HG02870 (cell line): ENCODE measurements at regions not wholly inside any gene's neighbourhood (a gene's known extent, or its start where the extent isn't known, plus 50 kb on each side); places are given as distances from the start of the nearest gene placed in this dataset.
"Not testable (repeated sequence)": the region's sequence is repeated elsewhere in the genome, so short reads cannot be mapped to it uniquely, and the experiment has no call there.

Experiments
- ATAC-seq: cut with Tn5 transposase; IDR thresholded peaks from one replicate; pipeline ENCODE4 v1.9.1; 2021; ENCODE audit warnings: mild to moderate bottlenecking, moderate library complexity; ENCODE audit not compliant: unreplicated experiment

GRCh38 chr5:123709422-123709821 is 197.4 kb downstream of the CSNK1G3 start:
- no peak for ATAC-seq

DNA sequence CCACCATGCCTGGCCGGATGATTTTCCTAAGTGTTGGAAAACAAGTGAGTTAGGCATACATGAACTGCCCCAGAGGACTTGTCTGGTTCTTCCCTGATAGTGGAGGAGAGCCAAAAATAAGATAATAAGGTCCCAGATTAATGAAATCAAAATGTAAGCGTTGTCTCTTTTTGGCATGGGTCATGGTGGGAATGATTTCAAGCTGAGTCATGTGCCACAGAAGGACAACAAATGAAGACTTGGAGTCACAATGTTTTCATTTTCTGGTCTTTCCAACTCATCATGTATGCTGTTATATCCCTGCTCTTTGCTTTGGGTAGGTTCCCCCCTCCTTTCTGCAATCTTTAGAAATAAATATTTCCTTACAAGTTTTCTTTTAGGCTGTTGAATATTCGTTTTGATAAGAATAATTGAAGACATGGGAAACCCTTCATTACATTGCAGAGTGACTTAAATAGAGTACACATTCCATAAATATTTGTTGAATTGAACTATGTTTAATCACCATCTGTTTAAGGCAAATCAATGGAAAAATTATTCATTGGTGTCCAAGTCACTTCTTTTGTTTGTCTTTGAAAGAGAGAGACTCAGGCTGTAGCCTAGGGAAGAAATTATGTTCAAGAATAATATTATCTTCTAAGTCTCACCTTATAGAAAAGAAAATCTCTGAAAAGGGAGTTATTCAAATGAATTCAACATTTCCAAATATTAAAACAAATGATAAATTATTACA is 196.3 kb downstream of the CSNK1G3 start:
- ATAC-seq = no peak

- no peak for ATAC-seq
These were observed 194.6 kb downstream of the CSNK1G3 start for GRCh38 chr5:123706531-123706930.

GRCh38 chr5:123705741-123706140 is 193.8 kb downstream of the CSNK1G3 start:
- no peak for ATAC-seq

GRCh38 chr5:123701511-123702200 is 189.7 kb downstream of the CSNK1G3 start:
- ATAC-seq = no peak

DNA sequence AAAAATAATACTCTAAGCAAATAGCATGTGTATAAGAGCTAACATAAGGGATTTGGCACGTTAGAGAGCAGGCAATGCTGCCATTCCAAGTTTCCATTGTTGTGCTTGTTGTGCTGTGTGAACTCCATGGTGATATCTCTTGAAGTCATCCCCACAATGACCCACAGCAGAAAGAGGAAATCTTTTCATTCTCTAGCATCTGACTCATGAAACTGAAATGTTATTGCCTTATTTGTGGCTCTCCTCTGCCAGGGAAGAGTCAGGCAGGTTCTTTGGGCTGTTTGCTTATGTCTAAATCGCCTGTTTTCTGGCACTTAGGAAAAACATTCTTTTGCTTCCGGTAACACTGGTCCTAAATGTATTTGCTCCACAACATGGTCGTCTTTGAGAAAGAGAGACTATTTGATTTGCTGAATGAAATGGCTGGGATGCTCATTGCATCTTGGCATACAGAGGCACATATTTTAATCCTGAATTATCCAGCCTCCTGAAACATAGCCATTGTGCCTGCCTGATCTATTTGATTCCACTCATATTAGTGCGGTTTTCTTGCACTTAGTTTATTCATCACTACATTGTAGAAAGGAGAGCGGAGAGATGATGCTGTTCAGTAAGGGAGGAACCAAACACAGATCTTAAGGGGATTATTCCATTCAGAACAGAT is 188.8 kb downstream of the CSNK1G3 start:
- no peak for ATAC-seq

DNA sequence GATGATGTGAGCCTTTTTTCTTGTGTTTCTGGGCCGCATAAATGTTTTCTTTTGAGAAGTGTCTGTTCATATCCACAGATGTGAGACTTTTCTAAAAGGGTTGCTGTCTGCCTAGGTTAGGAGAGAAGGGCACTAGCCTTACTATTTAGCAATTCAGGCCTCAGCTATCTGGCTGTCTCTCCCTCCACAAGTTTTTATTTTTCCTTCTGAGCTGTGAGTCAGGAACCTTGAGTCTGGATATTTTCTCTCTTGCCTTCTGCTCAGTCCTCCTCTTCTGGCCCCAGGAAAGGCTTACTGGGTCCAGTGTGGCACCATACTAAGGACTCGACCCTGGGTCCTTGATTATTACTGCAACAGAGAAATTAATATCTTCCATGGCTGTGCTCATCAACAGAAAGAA is 187.6 kb downstream of the CSNK1G3 start:
- no peak for ATAC-seq

- not testable (repeated sequence) for ATAC-seq
These were observed 187.0 kb downstream of the CSNK1G3 start for GRCh38 chr5:123698937-123699336.

- ATAC-seq = no peak
These were observed 185.0 kb downstream of the CSNK1G3 start for GRCh38 chr5:123696921-123697341.

GRCh38 chr5:123690821-123691220 is 178.8 kb downstream of the CSNK1G3 start:
- no peak for ATAC-seq

GRCh38 chr5:123681061-123681460 is 169.1 kb downstream of the CSNK1G3 start:
- ATAC-seq = no peak

DNA sequence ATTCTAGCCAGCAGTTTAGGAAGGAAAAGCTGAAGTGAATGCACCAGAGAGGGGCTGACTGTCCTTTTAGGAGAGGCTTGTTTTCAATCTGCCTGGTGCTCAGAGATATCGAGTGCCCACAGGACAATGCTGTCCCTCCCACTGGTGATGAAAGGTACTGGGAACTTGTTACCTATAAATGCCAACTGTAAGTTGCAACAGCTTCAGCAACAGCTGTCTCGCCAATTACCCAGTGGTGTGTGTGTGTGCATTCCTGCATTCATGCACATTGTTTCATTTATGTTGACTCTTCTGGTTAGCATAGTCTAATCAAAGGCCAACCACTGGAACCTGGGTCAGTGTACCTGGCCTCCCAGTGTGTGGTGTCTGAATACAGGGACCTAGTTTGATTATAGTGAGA is 161.1 kb downstream of the CSNK1G3 start:
- ATAC-seq = no peak

DNA sequence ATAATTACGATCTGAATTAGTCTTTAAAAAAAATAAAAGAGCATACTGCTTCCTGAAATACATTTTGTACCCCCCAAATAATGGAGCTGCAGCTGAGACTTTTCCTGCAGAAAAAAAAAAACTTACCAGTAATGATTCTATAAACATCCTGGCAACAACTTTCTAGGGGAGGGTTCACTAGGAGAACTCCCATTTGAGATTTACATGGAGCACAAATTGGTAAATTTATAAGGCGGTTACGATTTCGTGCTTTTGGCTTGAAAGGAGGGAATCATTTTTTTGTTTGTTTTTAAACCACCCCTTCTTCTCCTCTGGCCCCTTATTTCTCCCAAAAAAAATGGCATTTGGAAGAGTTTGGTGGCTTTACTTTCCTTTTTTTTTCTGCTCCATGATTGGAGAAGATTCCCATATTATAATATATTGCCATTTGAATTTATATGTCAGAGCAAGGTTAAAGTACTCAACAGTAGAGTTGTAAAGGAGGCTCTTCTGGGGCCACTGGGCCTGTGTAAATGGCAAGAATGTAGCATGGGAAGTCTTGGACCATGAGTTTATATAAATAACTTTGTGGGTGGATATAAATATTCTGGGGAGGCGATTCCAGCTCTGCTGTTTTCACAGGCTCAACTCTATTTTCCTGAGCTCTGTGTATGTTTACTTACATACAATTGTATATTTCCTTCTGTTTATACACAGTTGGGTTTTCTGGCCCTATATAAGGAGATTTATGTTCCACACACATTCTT is 159.9 kb downstream of the CSNK1G3 start:
- no peak for ATAC-seq

DNA sequence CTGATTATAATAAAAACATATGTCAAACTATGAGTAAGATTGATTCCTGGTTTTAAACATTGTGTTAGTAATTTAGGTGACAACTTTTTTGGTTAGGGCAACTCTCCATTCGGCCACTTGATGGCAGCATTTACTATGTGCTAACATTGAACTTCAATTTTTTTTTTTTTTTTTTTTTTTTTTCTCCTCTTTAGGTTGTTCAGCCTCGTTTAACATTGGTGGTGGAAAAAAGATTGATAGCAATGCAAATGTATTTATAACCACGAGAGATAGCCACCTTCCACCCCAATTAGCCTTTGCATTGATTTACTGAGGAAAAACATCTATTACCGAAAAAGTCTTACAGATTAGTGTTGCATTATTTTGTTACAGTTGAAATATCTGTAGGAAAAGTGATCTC is 159.1 kb downstream of the CSNK1G3 start:
- ATAC-seq = no peak
